ENCODE measurements at regions not wholly inside any gene's neighbourhood (a gene's known extent, or its start where the extent isn't known, plus 50 kb on each side); places are given as distances from the start of the nearest gene placed in this dataset.
A peak's percentile ranks its signal among the peaks of the same experiment; 100 is the strongest.

DNA sequence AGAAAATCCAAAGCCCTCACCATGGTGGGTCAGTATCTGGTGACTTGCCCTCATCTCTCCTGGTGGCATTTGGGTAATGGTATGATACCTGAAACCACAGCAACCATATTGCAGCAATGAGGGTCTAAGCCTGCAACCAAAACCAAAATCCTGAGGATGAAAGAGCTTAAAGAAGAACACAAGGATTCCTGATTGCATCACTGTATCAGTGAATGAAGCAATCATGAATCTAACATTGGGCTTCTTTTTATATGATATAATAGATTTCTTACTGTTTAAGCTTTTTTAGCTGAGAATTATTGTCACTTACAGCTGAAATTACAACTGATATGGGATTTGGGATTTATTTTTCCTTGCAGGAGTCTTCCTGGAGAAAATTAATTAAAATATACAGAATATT, 269.9 kb downstream of the MEF2C start:
- peak in 1 of 2 experiments; percentile 2 for DNase-seq

DNA sequence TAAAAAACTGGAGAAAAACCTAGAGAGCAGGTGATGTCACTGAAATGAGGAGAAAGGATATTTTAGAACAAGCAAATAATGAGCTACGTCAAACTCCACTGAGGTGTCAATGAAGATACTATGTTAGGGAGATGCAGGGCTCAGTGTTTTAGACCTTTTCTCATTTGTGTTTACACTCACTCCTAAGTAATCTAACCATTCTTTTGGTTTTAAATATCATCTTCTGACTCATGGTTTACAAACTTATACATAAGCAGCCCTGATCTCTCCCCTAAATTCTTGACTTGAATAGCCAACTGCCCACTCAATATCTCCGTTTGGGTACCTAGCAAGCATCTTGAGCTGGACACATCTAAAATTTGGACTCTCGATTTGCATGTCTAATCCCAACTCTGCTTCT, 272.4 kb downstream of the MEF2C start:
- no peak for DNase-seq

DNA sequence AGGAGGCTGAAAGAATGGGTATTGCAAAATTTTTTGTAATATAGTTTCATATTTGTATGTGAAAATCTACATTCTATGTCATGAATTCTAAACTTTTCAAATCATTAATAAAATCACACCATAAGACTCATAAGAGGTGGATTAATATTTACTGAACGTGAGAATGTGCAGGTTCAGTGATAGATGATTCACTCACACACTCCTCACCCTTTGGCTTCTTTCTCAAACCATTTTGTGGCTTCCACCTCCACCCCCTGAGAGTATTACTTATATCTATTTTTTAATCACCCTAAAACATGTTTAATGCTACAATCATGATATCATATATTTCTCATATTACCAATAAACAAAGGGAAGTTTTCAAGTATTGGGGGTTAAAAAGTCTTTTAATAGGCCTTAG, 275.5 kb downstream of the MEF2C start:
- DNase-seq = no peak

DNA sequence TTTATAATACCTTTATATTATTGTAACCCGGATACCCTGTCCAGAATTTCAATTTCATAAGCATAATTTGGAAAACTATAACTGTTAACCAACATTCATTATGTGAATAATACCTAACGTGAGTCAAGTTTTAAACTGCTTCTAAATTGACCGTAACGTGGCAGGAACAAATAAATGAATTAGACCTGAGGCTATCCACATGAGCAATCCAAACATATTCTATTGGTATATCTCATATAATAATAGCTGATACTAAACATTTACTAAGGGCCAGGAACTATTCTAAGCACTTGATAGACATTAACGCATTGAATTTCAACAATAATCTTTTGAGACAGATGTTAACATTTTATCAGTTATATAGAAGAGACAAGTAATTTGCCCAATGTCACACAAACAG, 276.4 kb downstream of the MEF2C start:
- no peak for DNase-seq

DNA sequence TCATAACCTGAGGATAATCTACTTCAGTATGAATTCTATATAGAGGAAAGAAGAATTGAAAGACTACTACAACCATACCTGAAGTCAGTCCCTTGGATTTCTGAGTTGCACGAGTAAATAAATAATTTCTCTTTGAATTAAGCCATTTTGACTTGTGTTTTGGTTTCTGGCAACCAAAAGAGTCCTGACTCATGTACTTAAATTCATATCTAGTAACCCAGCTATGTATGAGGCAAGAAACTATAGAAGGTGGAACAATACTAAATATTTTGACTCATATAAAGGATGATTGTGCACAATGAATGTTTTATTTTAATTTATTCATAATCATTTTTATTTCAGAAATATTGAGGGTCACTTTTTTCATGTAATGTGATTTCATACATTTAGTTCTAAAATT, 276.8 kb downstream of the MEF2C start:
- no peak for DNase-seq

DNA sequence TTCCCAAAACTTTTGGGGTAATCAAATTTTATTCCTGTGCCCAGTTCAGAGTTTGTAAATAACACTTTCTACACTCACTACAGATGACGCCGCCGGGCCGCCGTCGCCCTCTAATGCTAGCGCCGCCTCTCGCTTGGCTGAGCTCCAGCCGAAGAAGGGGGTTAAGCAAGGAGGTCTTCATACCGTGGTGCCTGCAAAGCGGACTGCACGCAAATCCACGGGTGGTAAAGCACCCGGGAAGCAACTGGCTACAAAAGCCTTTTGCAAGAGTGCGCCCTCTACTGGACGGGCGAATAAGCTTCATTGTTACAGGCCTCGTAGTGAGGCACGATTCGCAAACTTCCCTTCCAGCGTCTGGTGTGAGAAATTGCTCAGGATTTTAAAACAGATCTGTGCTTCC, 280.4 kb downstream of the MEF2C start:
- peak in 1 of 2 experiments; percentile 9 for DNase-seq

DNA sequence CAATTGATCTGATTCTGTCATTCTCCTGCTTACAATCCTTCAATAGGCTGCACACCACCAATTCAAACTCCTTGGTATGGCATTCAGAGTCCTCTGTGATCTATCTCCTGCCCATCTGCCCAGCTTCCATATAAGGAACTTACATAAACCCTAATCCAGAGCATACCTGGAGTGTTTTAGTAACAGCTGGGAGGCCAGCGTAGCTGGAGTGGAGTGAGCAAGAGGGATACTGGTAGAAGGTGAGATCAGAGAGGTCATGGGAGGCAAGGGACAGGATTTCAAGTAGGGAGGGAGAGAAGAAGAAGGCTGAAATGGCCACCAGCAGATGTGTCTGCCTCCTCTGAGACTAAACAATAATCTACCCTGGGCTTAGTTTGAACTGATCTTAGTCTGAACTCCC, 288.5 kb downstream of the MEF2C start:
- DNase-seq = peak in 1 of 2 experiments; percentile 58

DNA sequence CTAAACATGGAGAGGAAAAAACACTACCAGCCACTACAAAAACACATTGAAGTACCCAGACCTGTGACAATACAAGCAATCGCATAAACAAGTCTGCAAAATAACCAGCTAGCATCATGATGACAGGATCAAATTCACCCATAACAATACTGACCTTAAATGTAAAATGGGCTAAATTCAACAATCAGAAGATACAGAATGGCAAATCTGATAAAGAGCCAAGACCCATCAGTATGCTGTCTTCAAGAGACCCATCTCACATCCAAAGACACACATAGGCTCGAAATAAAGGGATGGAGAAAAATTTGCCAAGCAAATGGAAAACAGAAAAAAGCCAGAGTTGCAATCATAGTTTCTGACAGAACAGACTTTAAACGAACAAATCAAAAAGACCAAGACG, 294.4 kb downstream of the MEF2C start:
- no peak for DNase-seq

DNA sequence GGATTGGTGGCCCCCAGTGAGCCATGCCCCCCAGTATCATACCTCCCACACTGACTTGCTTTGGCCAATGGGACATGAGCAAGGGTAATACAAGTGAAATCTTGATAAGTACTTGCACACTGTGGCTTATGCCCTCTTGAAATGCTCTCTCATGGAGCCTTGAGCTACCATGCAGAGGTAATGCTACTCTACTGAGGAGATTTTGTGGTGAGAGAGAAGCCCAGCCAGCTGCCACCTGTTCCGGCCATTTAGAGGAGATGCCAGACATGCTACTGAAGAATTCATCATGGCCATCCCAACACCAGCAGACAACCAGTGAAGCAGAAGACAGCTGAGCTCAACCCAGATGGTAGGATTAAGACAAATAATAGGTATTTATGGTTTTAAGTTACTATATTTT, 299.5 kb downstream of the MEF2C start:
- peak; percentile 22 to 74 for DNase-seq

DNA sequence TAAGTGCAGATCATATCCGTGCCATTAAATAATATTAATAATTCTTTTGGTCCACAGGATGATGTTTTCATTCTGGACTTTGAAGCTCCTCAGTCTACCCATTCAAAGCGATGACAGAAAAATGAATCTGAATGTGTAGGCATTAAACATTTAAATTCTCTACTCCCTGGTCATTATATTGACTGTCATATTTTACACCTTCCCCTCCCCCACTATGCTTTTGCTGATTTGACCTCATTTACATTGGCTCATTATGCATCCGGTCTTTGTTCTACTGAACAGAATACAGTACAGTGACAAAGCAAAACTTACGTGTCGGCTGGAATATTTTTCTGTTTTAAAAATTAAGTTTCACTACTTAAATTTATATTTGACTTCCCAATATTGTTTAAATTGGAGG, 289.7 kb upstream of the TMEM161B start:
- DNase-seq = no peak

DNA sequence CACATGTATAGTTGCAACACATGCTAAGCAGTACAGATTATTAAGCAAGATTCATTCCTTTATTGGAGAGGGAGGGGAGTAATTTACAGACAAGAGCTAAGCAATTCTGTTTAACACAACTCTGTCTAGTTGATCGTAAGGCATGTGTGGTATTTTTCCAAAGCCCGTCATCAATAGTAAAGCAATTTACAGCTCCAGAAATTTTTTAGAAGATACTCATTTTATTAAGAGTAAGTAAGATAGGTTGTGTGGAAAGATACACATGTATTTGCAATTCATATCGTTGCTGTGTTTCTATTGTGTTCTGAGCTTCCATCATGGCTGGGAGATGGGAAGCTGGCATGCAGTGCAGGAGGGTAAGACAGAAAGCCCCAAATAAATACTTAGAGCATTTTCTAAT, 289.2 kb upstream of the TMEM161B start:
- DNase-seq = no peak

DNA sequence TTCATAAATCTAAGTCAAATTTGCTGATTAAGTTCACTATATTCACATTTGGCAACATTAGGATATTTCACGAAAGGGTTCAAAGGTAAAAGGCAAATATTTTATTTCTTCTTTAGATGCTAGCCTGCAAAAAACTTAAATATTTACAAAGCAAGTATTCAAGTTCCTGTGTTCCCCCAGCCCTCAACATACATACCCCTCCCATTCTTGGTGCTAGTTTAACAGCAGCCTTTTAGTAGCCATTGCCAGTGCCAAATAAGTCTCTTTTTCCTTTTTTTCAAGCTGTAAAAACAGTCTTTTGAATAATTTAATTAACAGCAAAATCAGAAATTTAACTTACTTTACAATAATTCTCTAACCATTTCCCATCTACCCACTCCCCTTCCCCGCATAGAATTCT, 288.5 kb upstream of the TMEM161B start:
- no peak for DNase-seq

DNA sequence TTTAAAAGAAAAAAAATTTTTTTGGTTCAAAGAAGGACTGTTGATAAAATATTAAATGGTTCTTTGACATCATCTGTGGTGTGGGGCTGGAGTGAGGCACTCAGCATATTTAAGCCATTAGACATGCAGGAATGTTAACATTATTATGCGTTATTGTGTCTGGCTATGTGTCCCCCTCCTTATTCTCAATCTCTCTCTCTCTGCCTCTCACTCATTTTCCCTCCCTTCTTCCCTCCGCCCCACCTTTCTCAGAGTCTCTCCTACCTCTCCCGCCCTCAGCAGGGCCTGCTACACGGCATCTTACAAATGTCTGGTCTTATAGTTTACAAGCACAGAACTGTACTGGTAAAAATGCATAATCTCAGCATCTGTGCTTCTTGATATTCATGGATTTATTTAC, 287.8 kb upstream of the TMEM161B start:
- DNase-seq = no peak

DNA sequence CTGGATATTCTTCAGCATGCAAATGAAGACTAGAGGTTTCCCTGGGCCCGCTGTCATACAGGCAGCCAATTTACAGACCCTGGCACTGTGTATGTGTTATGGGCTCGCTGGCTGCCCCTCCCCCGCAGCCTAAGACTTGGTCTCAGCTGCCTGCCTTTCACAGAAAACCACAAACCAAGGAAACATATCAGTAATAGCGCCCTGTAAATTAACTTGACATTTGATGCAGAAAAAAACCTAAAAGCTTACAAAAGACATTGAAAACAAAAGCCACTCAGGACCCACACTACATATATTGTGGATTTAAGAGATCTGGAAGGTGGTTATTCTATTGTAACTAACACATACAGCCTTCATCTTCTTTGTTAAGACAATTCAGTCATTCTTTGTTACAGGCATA, 287.0 kb upstream of the TMEM161B start:
- peak; percentile 2 to 16 for DNase-seq

DNA sequence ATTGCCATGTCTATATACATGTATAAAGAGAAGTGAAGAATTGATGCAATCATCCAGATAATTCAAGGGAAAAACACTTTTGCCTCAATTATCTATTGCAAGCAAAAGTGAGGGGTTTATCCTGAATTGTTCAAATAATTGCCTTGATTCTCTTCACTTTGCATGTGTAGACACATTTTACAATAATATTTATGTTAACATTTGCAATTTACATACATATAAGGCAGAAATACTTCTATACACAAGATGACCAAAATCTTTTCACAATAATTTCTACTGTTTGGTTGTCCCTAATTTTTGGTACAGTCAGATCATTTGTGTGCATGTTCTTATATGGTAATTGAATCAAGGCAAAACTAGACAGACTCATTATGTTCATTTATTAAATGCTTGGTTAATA, 285.3 kb upstream of the TMEM161B start:
- DNase-seq = no peak

DNA sequence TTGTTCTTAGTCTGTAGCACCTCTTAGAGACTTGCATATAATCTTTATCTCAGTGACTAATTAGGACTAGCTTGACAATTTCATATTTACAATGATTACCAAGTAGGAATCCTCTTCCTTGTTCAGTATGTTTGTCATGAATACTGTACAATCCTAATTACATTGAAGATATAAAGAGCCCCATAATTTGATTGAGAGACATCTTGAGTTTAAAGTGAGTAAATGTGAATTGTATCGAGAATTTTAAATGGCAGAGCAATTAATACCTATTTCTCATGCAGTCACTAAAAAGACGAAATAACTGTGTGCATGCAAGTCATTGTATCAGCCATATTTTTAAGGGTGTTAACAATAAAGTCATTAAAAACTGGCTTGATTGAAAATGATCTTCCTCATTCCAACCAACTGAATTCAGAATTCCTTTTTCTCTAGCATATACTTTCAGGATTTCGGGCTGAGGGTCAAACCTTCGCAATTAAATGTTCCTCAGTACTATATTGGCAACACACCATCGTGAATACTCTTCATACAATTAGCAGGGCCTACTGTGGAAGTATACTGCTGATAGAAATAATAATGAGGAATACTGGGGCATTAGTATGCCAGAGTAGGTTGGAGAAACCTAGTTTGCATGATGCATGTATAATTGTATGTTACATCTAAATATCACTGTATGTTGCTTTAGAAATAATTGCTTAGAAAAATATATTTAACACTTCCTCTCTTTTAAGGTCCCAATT, 284.7 kb upstream of the TMEM161B start:
- no peak for DNase-seq

DNA sequence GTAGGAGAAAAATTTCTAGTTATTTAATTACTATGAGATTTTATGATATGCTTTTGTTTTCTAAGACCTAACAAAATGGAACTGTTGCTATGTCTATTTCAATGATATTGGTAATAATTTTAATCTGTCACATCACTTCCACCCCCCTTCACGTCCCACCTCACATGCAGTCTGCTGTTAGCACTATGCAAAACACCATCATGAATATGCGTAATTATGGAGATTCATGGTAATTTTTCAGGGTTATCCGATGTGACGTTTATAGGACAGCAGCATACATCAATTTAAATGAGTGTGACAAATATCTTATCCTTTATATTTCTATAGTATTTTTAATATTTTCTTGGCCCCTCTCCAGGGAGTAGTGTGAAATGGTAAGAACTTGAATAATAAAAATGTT, 283.8 kb upstream of the TMEM161B start:
- DNase-seq = no peak

DNA sequence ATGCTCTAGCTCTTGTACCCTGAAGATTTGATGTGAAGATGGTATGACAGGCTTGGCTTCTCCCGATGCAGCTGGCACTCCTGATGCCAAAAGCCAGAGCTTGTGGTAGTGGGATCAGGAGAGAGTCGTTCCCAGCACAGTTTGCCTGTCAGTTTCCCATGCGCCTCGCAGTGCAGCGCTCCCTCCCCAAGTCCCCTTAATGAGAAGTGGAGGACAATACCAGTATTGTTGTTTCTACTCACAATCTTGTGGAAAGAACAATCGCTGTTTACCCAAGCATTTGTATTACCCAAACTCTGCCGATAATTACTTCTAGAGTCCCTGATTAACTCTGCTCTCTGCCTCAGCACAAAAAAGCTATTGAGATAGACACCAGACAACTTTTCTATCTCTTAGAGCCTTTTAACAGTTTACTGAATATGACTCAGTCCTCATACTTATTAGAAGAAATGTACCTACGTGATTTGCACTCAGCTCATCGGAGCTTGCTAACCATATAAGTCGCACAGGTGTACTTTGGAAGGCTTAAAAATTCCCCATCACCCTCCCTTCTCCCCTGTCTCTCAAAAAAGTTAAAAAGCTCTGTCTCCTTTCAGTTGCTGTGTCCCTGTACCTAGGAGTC, 283.2 kb upstream of the TMEM161B start:
- no peak for DNase-seq

DNA sequence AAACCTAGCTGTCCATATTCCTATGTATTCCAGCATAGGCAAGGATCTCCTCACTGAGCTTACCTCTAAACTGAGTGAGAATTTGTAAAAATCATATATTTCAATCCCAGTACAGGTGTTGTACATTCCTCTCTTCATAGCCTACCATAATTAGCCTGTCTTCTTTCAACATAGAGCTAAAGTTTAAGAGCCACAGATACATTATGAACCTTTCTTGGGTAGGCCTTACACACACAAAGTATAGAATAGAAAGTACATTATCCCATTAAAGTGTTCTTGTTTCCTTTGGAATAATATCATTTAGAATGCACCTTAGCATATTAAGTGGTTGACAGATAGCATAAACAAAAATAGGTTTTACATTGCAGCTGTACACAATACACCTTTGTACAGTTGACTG, 282.1 kb upstream of the TMEM161B start:
- no peak for DNase-seq

DNA sequence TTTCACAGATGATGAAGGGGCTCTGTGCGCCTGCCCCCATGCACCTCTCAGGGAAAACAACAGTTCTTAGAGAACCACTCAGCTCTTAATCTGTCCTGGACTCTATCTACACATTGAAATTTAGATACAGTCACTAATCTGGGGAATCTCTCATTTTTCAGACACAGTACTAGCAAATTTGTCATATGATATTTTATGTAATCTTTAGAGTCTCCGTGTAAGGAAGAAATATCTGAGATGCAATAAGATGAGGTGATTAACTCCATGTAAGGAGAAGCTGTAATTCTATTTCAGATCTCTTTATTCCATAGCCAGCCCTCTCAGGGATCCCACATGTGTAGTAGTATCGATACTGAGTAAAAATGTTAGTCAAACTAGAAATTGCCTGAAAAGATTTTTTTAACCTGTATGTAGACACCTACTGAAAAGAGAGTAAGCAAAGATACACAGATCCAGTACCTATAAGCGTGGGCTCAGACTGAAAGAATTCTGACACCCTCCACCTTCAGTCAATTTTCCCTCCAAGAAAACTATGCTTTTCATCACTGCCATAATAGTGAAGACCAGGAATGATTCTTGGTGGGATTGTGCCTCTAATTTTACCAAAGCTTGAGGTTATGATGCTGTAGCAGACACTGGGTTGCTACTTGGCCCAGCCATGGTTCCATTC, 279.6 kb upstream of the TMEM161B start:
- no peak for DNase-seq

DNA sequence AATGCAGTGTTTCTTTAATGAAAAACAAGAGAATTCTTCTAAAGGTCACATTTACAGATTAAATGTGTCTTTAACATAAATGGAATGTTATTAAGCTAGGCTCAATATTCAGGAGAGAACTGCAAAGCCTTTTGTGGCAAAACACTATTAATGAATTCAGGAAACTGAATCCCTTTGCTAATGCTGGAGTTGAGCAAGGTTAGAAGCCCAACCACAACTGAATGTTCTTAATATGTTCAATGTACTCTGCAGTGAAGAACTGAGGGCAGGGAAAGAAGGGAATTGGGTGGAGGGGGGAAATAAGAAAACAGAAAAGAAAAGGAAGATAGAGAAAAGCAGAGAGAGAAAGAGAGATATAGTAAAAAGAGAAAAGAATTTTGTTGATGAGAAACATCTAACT, 276.7 kb upstream of the TMEM161B start:
- DNase-seq = no peak

DNA sequence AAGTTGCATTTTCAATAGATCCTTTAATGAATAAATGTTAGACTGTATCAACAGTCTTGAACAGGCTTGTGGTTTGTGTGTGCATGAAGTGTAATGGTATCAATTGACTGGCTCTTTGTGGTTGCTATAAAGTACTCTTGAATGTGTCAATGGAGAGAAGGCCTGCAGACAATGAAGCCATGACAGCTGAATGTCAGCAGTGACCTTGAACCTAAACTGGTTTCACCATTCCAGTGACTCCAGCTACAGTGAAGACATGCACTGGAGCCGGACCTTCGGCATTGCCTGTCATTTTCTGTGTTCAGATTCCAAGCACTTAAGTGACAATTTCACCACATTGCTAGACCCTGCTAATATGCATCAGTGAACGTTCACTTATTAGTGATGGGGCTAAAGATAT, 276.0 kb upstream of the TMEM161B start:
- DNase-seq = no peak

DNA sequence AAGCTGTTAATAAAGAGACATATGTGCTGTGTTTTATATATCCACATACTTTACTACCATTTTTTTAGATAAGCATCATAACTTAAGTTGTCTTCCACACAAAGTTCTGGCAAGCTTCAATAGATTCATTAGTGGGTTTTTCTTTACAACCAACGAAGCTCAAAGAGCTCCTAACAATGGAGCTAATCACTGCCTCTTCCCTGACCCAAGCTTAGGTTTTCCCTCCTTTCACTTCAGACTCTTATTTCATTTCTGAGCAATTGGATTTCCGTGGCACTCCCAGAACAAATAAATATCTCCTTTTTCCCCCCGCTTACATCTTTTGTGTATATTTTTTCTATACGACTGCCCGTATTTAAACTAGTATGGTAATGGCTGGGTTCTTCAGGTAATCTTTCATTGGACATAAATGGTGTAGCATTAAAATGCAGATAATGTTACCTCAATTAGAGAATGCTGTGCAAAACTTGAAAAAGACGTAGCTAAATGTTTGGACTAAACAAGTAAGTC, 275.5 kb upstream of the TMEM161B start:
- no peak for DNase-seq

DNA sequence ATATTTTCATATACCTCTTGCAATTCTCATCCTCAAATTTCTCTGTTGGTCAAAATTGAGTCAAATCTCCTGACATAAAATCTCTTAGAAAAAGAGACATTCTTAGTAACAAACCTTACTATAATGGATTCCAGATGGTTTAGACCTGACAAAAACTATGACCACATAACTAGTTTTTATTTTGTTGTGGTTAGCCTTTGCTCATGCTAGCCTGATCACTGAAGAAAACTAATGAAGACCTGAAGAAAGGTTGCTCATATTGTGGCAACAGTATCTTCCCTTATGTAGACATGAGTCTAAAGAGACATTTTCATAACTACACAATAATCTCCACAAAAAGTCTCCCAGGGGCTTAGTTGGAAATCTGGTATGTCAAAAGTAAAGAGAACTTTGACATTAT, 274.1 kb upstream of the TMEM161B start:
- DNase-seq = no peak

Measured in NCI-H524 (cell line).